SK-N-SH (cell line): ENCODE measurements at regions not wholly inside any gene's neighbourhood (a gene's known extent, or its start where the extent isn't known, plus 50 kb on each side); places are given as distances from the start of the nearest gene placed in this dataset.

Source experiments
- CTCF ChIA-PET: fragments of 300-600, 350-600 bp; formaldehyde crosslinking; extraction: SDS; loops from one replicate; lab custom pipeline; 2021; lab: Yijun Ruan, JAX
- POLR2A ChIA-PET: fragments of 350-600 bp; sonication (Branson Sonifier 250); formaldehyde crosslinking; extraction: SDS; loops from one replicate; lab custom pipeline; 2020; ENCODE audit warnings: antibody characterized with exemption, inconsistent platforms; lab: Yijun Ruan, JAX
- DNase-seq: peaks from one replicate; pipeline ENCODE4 v3.0.0; 2012
- H2AFZ ChIP-seq: fragments of 200-600 bp; sonication (generic); 2 replicates; pipeline ENCODE4 v1.8.1; 2016; ENCODE audit warnings: antibody characterized with exemption, mild to moderate bottlenecking, low read depth
- H3F3A ChIP-seq: fragments of 200-600 bp; sonication (generic); replicated peaks from 2 replicates; pipeline ENCODE3; 2016; ENCODE audit warnings: antibody characterized with exemption, mild to moderate bottlenecking; ENCODE audit not compliant: insufficient read depth
- H3K27ac ChIP-seq, 2 experiments: fragments of 200-500 bp in 1 of 2; fragments of 200-600 bp in 1 of 2; sonication (Bioruptor generic) in 1 of 2; sonication (generic), shearing (Covaris generic) in 1 of 2; 2 replicates each; pipeline versions ENCODE4 v1.5.1 to v1.6.1; 2014 to 2016; ENCODE audit warnings: low read depth in 2 of 2, inconsistent platforms in 1 of 2, low read length in 1 of 2, mild to moderate bottlenecking in 1 of 2, mixed read lengths in 1 of 2
- H3K27me3 ChIP-seq: fragments of 200-600 bp; sonication (generic), shearing (Covaris generic); 2 replicates; pipeline ENCODE4 v1.6.1; 2016; ENCODE audit warnings: mixed run types; ENCODE audit not compliant: insufficient read depth
- H3K36me3 ChIP-seq, 2 experiments: fragments of 200-500 bp in 1 of 2; fragments of 200-600 bp in 1 of 2; sonication (Bioruptor generic) in 1 of 2; sonication (generic) in 1 of 2; replicated peaks in 1 of 2; 2 replicates each; pipeline versions ENCODE3 to v1.5.1; 2014 to 2016; ENCODE audit warnings: low read length in 1 of 2, mild to moderate bottlenecking in 1 of 2; ENCODE audit not compliant: insufficient read depth in 2 of 2, control insufficient read depth in 1 of 2
- H3K4me1 ChIP-seq, 2 experiments: fragments of 200-500 bp in 1 of 2; fragments of 200-600 bp in 1 of 2; sonication (Bioruptor generic) in 1 of 2; sonication (generic), shearing (Covaris generic) in 1 of 2; 2 replicates each; pipeline versions ENCODE4 v1.5.1 to v1.6.1; 2014 to 2016; ENCODE audit warnings: low read depth in 1 of 2, low read length in 1 of 2, mixed run types in 1 of 2; ENCODE audit not compliant: insufficient read depth in 2 of 2, control insufficient read depth in 1 of 2
- H3K4me2 ChIP-seq: fragments of 200-600 bp; sonication (generic), shearing (Covaris generic); 2 replicates; pipeline ENCODE4 v1.6.1; 2017; ENCODE audit warnings: mixed run types
- H3K4me3 ChIP-seq, 2 experiments: fragments of 200-500 bp in 1 of 2; fragments of 200-600 bp in 1 of 2; sonication (Bioruptor generic) in 1 of 2; sonication (generic), shearing (Covaris generic) in 1 of 2; 2 replicates each; pipeline versions ENCODE4 v1.5.1 to v1.8.1; 2014 to 2016; ENCODE audit warnings: low read depth in 2 of 2, inconsistent platforms in 1 of 2, low read length in 1 of 2, mild to moderate bottlenecking in 1 of 2, mixed read lengths in 1 of 2, moderate library complexity in 1 of 2
- H3K79me2 ChIP-seq: fragments of 200-600 bp; sonication (generic); 2 replicates; pipeline ENCODE4 v1.8.1; 2017; ENCODE audit warnings: mild to moderate bottlenecking; ENCODE audit not compliant: insufficient read depth
- H3K9ac ChIP-seq: fragments of 200-600 bp; sonication (generic); 2 replicates; pipeline ENCODE4 v1.6.1; 2017; ENCODE audit warnings: mixed run types
- H3K9me2 ChIP-seq: fragments of 200-600 bp; sonication (generic); 2 replicates; pipeline ENCODE4 v1.6.1; 2017; ENCODE audit warnings: mixed run types
- H3K9me3 ChIP-seq: fragments of 200-600 bp; sonication (generic); 2 replicates; pipeline ENCODE4 v1.6.1; 2017; ENCODE audit warnings: mixed run types, mild to moderate bottlenecking, moderate library complexity
- H4K20me1 ChIP-seq: fragments of 200-600 bp; sonication (generic); 2 replicates; pipeline ENCODE4 v1.6.1; 2017; ENCODE audit warnings: mild to moderate bottlenecking, mixed run types; ENCODE audit not compliant: insufficient read depth
- ELF1 ChIP-seq: IDR thresholded peaks from 2 replicates; pipeline ENCODE4 v1.4.0; 2012
- EP300 ChIP-seq, 2 experiments: IDR thresholded peaks; 2 replicates each; pipeline versions ENCODE4 v1.4.0 to v1.6.1; 2012; ENCODE audit warnings: borderline replicate concordance in 1 of 2, low read depth in 1 of 2, low read length in 1 of 2
- EZH2phosphoT487 ChIP-seq: fragments of 200-600 bp; sonication (generic); IDR thresholded peaks from 2 replicates; pipeline ENCODE4 v1.6.1; 2017; ENCODE audit warnings: low read depth, mixed run types, mild to moderate bottlenecking, antibody characterized with exemption, moderate library complexity, borderline replicate concordance
- FOSL2 ChIP-seq: IDR thresholded peaks from 2 replicates; pipeline ENCODE4 v1.4.0; 2012; ENCODE audit warnings: low read depth, mild to moderate bottlenecking, moderate library complexity, borderline replicate concordance
- GABPA ChIP-seq: IDR thresholded peaks from 2 replicates; pipeline ENCODE4 v1.4.0; 2012; ENCODE audit warnings: low read depth, mild to moderate bottlenecking
- MXI1 ChIP-seq: IDR thresholded peaks from 2 replicates; pipeline ENCODE4 v1.6.1; 2012; ENCODE audit warnings: mild to moderate bottlenecking, low read depth, low read length, improper control_type of control experiment
- POLR2AphosphoS5 ChIP-seq: IDR thresholded peaks from 2 replicates; pipeline ENCODE4 v1.6.1; 2012; ENCODE audit warnings: low read depth, low read length
- RAD21 ChIP-seq: IDR thresholded peaks from 2 replicates; pipeline ENCODE4 v1.6.1; 2012; ENCODE audit warnings: mild to moderate bottlenecking, low read length
- RCOR1 ChIP-seq: fragments of 150-350 bp; IDR thresholded peaks from 2 replicates; pipeline ENCODE4 v1.6.1; 2017; ENCODE audit warnings: antibody characterized with exemption, low read length
- SIN3A ChIP-seq: IDR thresholded peaks from 2 replicates; pipeline ENCODE4 v1.6.1; 2012; ENCODE audit warnings: low read depth, mild to moderate bottlenecking, low read length, moderate library complexity, borderline replicate concordance
- SMC3 ChIP-seq: IDR thresholded peaks from 2 replicates; pipeline ENCODE4 v1.6.1; 2012; ENCODE audit warnings: low read depth, low read length, improper control_type of control experiment
- TAF1 ChIP-seq: IDR thresholded peaks from 2 replicates; pipeline ENCODE4 v1.6.1; 2012; ENCODE audit warnings: low read depth, mild to moderate bottlenecking, low read length, moderate library complexity, borderline replicate concordance
- YY1 ChIP-seq: IDR thresholded peaks from 2 replicates; pipeline ENCODE4 v1.4.0; 2012; ENCODE audit warnings: low read depth, mild to moderate bottlenecking
- WGBS: methylation state at CpG from one replicate; pipeline ENCODE4 v1.1.6; 2017; ENCODE audit warnings: low lambda C conversion rate; 5-methylcytosine and 5-hydroxymethylcytosine counted together
- TF ChIP-seq, protein P1 (sequence below): fragments of 150-350 bp; IDR thresholded peaks from 2 replicates; pipeline ENCODE4 v1.6.1; 2017; ENCODE audit warnings: antibody characterized with exemption, low read length, low read depth, borderline replicate concordance
- TF ChIP-seq, protein P2 (sequence below): IDR thresholded peaks from 2 replicates; pipeline ENCODE4 v1.6.1; 2012; ENCODE audit warnings: mild to moderate bottlenecking, low read depth, low read length, moderate library complexity
- TF ChIP-seq, protein P3 (sequence below): fragments of 200-600 bp; sonication (generic); IDR thresholded peaks from 2 replicates; pipeline ENCODE4 v1.6.1; 2017; ENCODE audit warnings: antibody characterized with exemption, mild to moderate bottlenecking, moderate library complexity

DNA sequence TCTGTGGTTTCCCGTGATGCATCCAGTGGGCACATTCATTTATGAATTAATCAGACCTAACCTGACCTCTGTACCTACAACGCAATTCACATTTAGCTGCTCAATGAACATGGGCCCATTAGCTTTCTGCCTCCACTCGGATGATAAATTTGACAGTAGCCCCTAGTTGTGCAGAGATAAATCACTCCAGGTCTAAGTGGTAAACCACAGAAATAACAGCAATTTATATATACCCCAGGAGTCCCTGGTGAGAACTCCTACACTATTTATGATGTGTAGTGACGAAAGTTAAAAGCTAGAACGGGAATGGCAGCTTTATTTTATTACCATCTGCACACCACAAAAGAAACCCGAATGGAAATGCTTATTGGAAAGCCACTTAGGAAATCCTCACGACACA lies 371.5 kb downstream of the HAPSTR1 start (continued):
- TF ChIP-seq SMC3 (no peak), RAD21 (no peak), FOSL2 (no peak), POLR2AphosphoS5 (no peak), EP300 (IDR thresholded peaks at IDR 0.05; ENCODE audit: borderline replicate concordance in 1 of 2, low read depth in 1 of 2, low read length in 1 of 2) (no peak), RCOR1 (no peak)

DNA sequence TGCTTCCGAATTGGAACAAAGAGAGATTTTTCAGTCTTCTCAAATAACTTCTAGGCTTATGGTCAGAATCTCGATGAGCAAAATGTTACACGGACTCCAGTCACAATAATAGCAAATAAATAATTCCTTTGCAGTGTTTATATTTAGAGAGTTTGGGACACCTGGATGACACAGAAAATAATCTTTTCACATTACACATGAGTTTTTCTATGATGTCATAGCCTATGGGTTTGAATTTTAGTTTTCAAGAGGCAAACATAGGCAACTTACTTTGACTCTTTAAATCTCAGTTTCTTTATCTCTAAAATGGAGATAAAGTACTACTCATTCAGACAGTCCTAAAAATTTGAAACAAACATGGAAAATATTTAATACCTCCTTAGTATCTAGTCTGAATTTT lies 372.0 kb downstream of the HAPSTR1 start:
- ChIA-PET POLR2A (no interaction called here), CTCF (no interaction called here)
- WGBS, result 49% methylated on average over 3 of the region's 3 CpGs
- TF ChIP-seq ELF1, result no peak
- no peak for TF ChIP-seq GABPA
- TF ChIP-seq, protein P1, sequence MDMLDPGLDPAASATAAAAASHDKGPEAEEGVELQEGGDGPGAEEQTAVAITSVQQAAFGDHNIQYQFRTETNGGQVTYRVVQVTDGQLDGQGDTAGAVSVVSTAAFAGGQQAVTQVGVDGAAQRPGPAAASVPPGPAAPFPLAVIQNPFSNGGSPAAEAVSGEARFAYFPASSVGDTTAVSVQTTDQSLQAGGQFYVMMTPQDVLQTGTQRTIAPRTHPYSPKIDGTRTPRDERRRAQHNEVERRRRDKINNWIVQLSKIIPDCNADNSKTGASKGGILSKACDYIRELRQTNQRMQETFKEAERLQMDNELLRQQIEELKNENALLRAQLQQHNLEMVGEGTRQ, result no peak
- TF ChIP-seq EZH2phosphoT487, result no peak
- TF ChIP-seq, protein P2, sequence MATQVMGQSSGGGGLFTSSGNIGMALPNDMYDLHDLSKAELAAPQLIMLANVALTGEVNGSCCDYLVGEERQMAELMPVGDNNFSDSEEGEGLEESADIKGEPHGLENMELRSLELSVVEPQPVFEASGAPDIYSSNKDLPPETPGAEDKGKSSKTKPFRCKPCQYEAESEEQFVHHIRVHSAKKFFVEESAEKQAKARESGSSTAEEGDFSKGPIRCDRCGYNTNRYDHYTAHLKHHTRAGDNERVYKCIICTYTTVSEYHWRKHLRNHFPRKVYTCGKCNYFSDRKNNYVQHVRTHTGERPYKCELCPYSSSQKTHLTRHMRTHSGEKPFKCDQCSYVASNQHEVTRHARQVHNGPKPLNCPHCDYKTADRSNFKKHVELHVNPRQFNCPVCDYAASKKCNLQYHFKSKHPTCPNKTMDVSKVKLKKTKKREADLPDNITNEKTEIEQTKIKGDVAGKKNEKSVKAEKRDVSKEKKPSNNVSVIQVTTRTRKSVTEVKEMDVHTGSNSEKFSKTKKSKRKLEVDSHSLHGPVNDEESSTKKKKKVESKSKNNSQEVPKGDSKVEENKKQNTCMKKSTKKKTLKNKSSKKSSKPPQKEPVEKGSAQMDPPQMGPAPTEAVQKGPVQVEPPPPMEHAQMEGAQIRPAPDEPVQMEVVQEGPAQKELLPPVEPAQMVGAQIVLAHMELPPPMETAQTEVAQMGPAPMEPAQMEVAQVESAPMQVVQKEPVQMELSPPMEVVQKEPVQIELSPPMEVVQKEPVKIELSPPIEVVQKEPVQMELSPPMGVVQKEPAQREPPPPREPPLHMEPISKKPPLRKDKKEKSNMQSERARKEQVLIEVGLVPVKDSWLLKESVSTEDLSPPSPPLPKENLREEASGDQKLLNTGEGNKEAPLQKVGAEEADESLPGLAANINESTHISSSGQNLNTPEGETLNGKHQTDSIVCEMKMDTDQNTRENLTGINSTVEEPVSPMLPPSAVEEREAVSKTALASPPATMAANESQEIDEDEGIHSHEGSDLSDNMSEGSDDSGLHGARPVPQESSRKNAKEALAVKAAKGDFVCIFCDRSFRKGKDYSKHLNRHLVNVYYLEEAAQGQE, result no peak
- no peak for TF ChIP-seq SIN3A
- no peak for TF ChIP-seq YY1
- TF ChIP-seq TAF1, result no peak
- no peak for TF ChIP-seq MXI1
- TF ChIP-seq, protein P3, sequence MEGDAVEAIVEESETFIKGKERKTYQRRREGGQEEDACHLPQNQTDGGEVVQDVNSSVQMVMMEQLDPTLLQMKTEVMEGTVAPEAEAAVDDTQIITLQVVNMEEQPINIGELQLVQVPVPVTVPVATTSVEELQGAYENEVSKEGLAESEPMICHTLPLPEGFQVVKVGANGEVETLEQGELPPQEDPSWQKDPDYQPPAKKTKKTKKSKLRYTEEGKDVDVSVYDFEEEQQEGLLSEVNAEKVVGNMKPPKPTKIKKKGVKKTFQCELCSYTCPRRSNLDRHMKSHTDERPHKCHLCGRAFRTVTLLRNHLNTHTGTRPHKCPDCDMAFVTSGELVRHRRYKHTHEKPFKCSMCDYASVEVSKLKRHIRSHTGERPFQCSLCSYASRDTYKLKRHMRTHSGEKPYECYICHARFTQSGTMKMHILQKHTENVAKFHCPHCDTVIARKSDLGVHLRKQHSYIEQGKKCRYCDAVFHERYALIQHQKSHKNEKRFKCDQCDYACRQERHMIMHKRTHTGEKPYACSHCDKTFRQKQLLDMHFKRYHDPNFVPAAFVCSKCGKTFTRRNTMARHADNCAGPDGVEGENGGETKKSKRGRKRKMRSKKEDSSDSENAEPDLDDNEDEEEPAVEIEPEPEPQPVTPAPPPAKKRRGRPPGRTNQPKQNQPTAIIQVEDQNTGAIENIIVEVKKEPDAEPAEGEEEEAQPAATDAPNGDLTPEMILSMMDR, result no peak
- H3K4me3 ChIP-seq, result no peak overlapping the region
- DNase-seq, result no peak
- H3K4me1 ChIP-seq, result no peaks in the 10 kb centered on the region
- no peaks in the 10 kb centered on the region for H4K20me1 ChIP-seq
- H3F3A ChIP-seq, result no peaks in the 10 kb centered on the region
- H3K36me3 ChIP-seq, result no peaks in the 10 kb centered on the region
- no peaks in the 10 kb centered on the region for H3K9me3 ChIP-seq
- H3K27ac ChIP-seq, result no peak overlapping the region
- no peak overlapping the region for H2AFZ ChIP-seq
- no peak overlapping the region for H3K4me2 ChIP-seq
- H3K9me2 ChIP-seq, result no peaks in the 10 kb centered on the region
- H3K27me3 ChIP-seq, result no peaks in the 10 kb centered on the region
- no peaks in the 10 kb centered on the region for H3K79me2 ChIP-seq
- no peak overlapping the region for H3K9ac ChIP-seq
